Neural progenitor cell (in vitro differentiated cells): ENCODE measurements at regions not wholly inside any gene's neighbourhood (a gene's known extent, or its start where the extent isn't known, plus 50 kb on each side); places are given as distances from the start of the nearest gene placed in this dataset.

ENCODE experiments used
- DNase-seq: peaks from one replicate; pipeline ENCODE4 v3.0.0-alpha.2; 2016; ENCODE audit warnings: low spot score
- H2AFZ ChIP-seq: fragments of 200-600 bp; sonication (generic); replicated peaks from 2 replicates; pipeline ENCODE4 v1.6.1; 2016; ENCODE audit warnings: antibody characterized with exemption
- H3F3A ChIP-seq: fragments of 200-600 bp; sonication (generic); 2 replicates; pipeline ENCODE4 v1.6.1; 2016; ENCODE audit warnings: antibody characterized with exemption, low read depth
- H3K27ac ChIP-seq: fragments of 200-600 bp; sonication (generic); 2 replicates; pipeline ENCODE4 v1.5.1; 2016; ENCODE audit warnings: mild to moderate bottlenecking
- H3K27me3 ChIP-seq: fragments of 200-600 bp; sonication (generic); 2 replicates; pipeline ENCODE4 v1.6.1; 2016; ENCODE audit warnings: mild to moderate bottlenecking, moderate library complexity
- H3K36me3 ChIP-seq: fragments of 200-600 bp; sonication (generic); 2 replicates; pipeline ENCODE4 v1.5.1; 2016
- H3K4me1 ChIP-seq: fragments of 200-600 bp; sonication (generic); 2 replicates; pipeline ENCODE4 v1.6.1; 2016; ENCODE audit warnings: mixed run types
- H3K4me2 ChIP-seq: fragments of 200-600 bp; sonication (generic); 2 replicates; pipeline ENCODE4 v1.6.1; 2016
- H3K4me3 ChIP-seq: fragments of 200-600 bp; sonication (generic); 2 replicates; pipeline ENCODE4 v1.5.1; 2016
- H3K79me2 ChIP-seq: fragments of 200-600 bp; sonication (generic); 2 replicates; pipeline ENCODE4 v1.6.1; 2016; ENCODE audit warnings: low read depth
- H3K9ac ChIP-seq: fragments of 200-600 bp; sonication (generic); 2 replicates; pipeline ENCODE4 v1.6.1; 2016
- H3K9me3 ChIP-seq: fragments of 200-600 bp; sonication (generic); 2 replicates; pipeline ENCODE4 v1.5.1; 2016; ENCODE audit warnings: low read depth
- H4K20me1 ChIP-seq: fragments of 200-600 bp; sonication (generic); 2 replicates; pipeline ENCODE4 v1.6.1; 2016; ENCODE audit warnings: low read depth
- H3K27ac Mint-ChIP-seq: 3 replicates; pipeline ENCODE4 v1.8.0; 2021; ENCODE audit warnings: mixed read lengths
- H3K27me3 Mint-ChIP-seq: 2 replicates; pipeline ENCODE4 v1.8.0; 2022; ENCODE audit warnings: low read depth, mild to moderate bottlenecking, inconsistent platforms, moderate library complexity, mixed read lengths; ENCODE audit not compliant: insufficient read depth
- H3K36me3 Mint-ChIP-seq: 3 replicates; pipeline ENCODE4 v1.8.0; 2021; ENCODE audit warnings: mixed read lengths
- H3K4me1 Mint-ChIP-seq: 3 replicates; pipeline ENCODE4 v1.8.0; 2021; ENCODE audit warnings: mixed read lengths
- H3K4me3 Mint-ChIP-seq: 3 replicates; pipeline ENCODE4 v1.8.0; 2021; ENCODE audit warnings: mild to moderate bottlenecking, moderate library complexity, mixed read lengths
- H3K9me3 Mint-ChIP-seq: 3 replicates; pipeline ENCODE4 v1.8.0; 2020; ENCODE audit warnings: mixed read lengths
- EZH2 ChIP-seq: fragments of 200-600 bp; sonication (generic); IDR thresholded peaks from 2 replicates; pipeline ENCODE4 v1.6.1; 2017; ENCODE audit warnings: antibody characterized with exemption, mild to moderate bottlenecking, moderate library complexity
- EZH2phosphoT487 ChIP-seq: fragments of 200-600 bp; sonication (generic); IDR thresholded peaks from 2 replicates; pipeline ENCODE4 v1.6.1; 2017; ENCODE audit warnings: antibody characterized with exemption
- TF ChIP-seq, protein P1 (sequence below): fragments of 200-600 bp; sonication (generic); IDR thresholded peaks from 2 replicates; pipeline ENCODE4 v1.5.1; 2017; ENCODE audit warnings: antibody characterized with exemption, mild to moderate bottlenecking

- TF ChIP-seq, protein P1, sequence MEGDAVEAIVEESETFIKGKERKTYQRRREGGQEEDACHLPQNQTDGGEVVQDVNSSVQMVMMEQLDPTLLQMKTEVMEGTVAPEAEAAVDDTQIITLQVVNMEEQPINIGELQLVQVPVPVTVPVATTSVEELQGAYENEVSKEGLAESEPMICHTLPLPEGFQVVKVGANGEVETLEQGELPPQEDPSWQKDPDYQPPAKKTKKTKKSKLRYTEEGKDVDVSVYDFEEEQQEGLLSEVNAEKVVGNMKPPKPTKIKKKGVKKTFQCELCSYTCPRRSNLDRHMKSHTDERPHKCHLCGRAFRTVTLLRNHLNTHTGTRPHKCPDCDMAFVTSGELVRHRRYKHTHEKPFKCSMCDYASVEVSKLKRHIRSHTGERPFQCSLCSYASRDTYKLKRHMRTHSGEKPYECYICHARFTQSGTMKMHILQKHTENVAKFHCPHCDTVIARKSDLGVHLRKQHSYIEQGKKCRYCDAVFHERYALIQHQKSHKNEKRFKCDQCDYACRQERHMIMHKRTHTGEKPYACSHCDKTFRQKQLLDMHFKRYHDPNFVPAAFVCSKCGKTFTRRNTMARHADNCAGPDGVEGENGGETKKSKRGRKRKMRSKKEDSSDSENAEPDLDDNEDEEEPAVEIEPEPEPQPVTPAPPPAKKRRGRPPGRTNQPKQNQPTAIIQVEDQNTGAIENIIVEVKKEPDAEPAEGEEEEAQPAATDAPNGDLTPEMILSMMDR = no peak
- TF ChIP-seq EZH2phosphoT487 (no peak), EZH2 (no peak)
- Mint-ChIP-seq H3K9me3 (peaks cover 3% of the 10 kb centered on the region), H3K27me3 (peaks cover 3% of the 10 kb centered on the region), H3K4me3 (no peak overlapping the region), H3K27ac (no peak overlapping the region), H3K4me1 (peaks cover 3% of the 10 kb centered on the region), H3K36me3 (no peaks in the 10 kb centered on the region)
- H3F3A ChIP-seq = no peaks in the 10 kb centered on the region
- DNase-seq = peak; percentile 17
- H3K27me3 ChIP-seq = no peaks in the 10 kb centered on the region
- no peak overlapping the region for H3K4me3 ChIP-seq
- no peaks in the 10 kb centered on the region for H3K79me2 ChIP-seq
- H2AFZ ChIP-seq = no peak overlapping the region
- H3K4me1 ChIP-seq = no peaks in the 10 kb centered on the region
- no peaks in the 10 kb centered on the region for H3K36me3 ChIP-seq
- H3K4me2 ChIP-seq = no peak overlapping the region
- no peak overlapping the region for H3K9ac ChIP-seq
- H4K20me1 ChIP-seq = no peaks in the 10 kb centered on the region
- H3K27ac ChIP-seq = no peak overlapping the region
- no peaks in the 10 kb centered on the region for H3K9me3 ChIP-seq
Observed at GRCh38 chr19:28519952-28520861, 692.7 kb downstream of the UQCRFS1 start.

- Mint-ChIP-seq H3K9me3 (peaks cover 3% of the 10 kb centered on the region), H3K36me3 (no peaks in the 10 kb centered on the region), H3K27me3 (peaks cover 3% of the 10 kb centered on the region), H3K4me3 (no peak overlapping the region), H3K27ac (no peak overlapping the region), H3K4me1 (peaks cover 3% of the 10 kb centered on the region)
- Histone ChIP-seq H3K79me2 (no peaks in the 10 kb centered on the region), H4K20me1 (no peaks in the 10 kb centered on the region), H3K36me3 (no peaks in the 10 kb centered on the region), H3F3A (no peaks in the 10 kb centered on the region), H3K4me1 (no peaks in the 10 kb centered on the region), H3K27ac (no peak overlapping the region), H3K4me2 (no peak overlapping the region), H3K9ac (no peak overlapping the region), H3K27me3 (no peaks in the 10 kb centered on the region), H3K4me3 (no peak overlapping the region), H3K9me3 (no peaks in the 10 kb centered on the region), H2AFZ (no peak overlapping the region)
- no peak for DNase-seq
- TF ChIP-seq EZH2 (no peak), EZH2phosphoT487 (no peak)
- TF ChIP-seq, protein P1 = no peak
Observed at GRCh38 chr19:28519218-28519779, 693.7 kb downstream of the UQCRFS1 start.

- DNase-seq = no peak
- Histone ChIP-seq H3K9ac (no peak overlapping the region), H3K4me1 (no peaks in the 10 kb centered on the region), H3K4me2 (no peak overlapping the region), H3F3A (no peaks in the 10 kb centered on the region), H4K20me1 (no peaks in the 10 kb centered on the region), H3K4me3 (no peak overlapping the region), H3K27ac (no peak overlapping the region), H3K9me3 (no peaks in the 10 kb centered on the region), H2AFZ (no peak overlapping the region), H3K79me2 (no peaks in the 10 kb centered on the region), H3K27me3 (no peaks in the 10 kb centered on the region), H3K36me3 (no peaks in the 10 kb centered on the region)
- Mint-ChIP-seq H3K27me3 (peaks cover 3% of the 10 kb centered on the region), H3K4me1 (peaks cover 3% of the 10 kb centered on the region), H3K9me3 (no peaks in the 10 kb centered on the region), H3K4me3 (no peak overlapping the region), H3K27ac (no peak overlapping the region), H3K36me3 (no peaks in the 10 kb centered on the region)
- TF ChIP-seq EZH2 (no peak), EZH2phosphoT487 (no peak)
- TF ChIP-seq, protein P1 = no peak
Observed at GRCh38 chr19:28516415-28516872, 696.5 kb downstream of the UQCRFS1 start.
